NAMALWA (cell line): ENCODE measurements at regions not wholly inside any gene's neighbourhood (a gene's known extent, or its start where the extent isn't known, plus 50 kb on each side); places are given as distances from the start of the nearest gene placed in this dataset.

Source experiments
- DNase-seq: peaks from one replicate; pipeline ENCODE4 v3.0.0-alpha.2; 2015; ENCODE audit warnings: low spot score

- DNase-seq, result no peak
Measured at GRCh38 chr14:97517566-97518234, 720.5 kb downstream of the VRK1 start.

GRCh38 chr14:97523936-97524335 is 726.8 kb downstream of the VRK1 start:
- no peak for DNase-seq

DNA sequence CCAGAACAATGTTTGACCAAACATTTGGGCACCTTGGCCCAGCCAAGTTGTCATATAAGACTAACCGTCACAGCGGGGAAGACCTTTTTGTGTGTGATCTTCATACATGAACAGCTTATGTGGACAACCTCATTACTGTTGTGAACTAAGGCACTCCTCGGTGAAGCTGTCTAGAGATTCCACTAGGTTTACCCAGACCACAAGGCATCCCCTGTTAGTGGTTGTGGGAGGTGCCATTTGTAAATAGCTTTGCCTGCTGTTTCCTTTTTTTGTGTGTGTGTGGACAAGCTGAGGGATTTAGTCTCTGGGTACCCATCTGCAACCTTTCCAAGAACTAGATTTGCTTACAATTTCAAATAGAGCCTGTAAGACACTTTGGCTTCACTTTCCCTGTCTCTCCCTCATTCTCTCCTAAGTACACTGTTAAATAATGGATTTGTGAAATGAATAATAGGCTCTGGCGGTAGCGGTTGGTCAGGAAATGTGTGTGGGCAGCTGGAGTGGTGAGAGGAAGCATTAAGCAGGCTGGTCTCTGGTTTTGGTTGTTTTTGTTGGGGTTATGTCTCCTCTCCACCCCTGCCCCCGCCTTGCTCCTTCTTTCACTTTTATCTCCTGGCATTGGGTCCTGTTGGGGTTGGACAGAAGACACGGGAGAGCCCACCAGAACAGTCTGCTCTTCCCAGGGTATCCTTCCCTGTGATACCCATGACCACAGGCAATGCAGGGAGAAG is 727.6 kb downstream of the VRK1 start:
- DNase-seq, result no peak

- no peak for DNase-seq
Measured at GRCh38 chr14:97527993-97528392, 730.8 kb downstream of the VRK1 start.

- no peak for DNase-seq
Measured at GRCh38 chr14:97532052-97532451, 734.9 kb downstream of the VRK1 start.

- DNase-seq, result no peak
Measured at GRCh38 chr14:97536421-97536820, 739.2 kb downstream of the VRK1 start.

DNA sequence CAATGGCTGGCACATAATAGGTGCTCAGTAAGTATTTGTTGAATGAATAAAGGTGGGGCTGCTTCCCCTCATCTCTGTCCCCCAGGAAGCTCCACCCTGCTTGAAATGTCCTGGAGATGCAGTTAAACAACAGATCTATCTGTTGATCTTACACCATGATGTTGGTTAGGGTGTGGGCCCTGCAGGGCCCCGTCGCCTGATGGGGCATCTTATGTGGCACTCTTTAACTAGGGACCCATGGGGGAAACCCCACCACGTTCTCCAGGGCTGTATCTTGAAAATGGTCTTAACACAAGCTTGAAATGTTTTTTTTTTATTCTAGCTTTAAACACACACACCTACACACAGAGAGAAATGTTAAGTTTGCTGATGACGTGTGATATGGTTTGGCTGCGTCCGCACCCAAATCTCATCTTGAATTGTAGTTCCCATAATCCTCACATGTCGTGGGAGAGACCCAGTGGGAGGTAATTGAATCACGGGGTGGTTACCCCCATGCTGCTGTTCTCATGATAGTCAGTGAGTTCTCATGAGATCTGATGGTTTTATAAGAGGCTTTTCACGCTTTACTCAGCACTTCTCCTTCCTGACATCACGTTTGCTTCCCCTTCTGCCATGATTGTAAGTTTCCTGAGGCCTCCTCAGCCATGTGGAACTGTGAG is 741.7 kb downstream of the VRK1 start:
- no peak for DNase-seq

GRCh38 chr14:97539411-97539795 is 742.2 kb downstream of the VRK1 start:
- DNase-seq, result no peak

- DNase-seq, result no peak
Measured at GRCh38 chr14:97539884-97540283, 742.7 kb downstream of the VRK1 start.

DNA sequence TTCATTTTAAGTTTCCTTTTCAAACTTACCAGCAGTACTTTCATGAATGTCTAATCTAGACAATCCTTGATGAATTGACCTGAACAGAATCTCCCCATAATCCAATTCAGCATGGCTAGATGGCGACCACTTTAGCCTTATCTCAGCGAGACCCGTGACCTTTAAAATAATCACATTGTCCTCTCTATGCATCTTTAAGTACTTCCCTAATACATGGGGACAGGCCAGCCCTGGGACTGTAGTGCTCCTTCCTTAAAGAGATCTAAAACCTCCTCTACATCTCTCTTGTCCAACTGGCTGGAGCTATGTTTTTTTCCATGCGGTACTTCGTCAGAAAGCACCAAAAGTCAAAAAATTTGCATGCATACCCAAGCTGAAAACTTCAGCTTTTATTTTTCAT is 746.0 kb downstream of the VRK1 start:
- no peak for DNase-seq

GRCh38 chr14:97543816-97544215 is 746.6 kb downstream of the VRK1 start:
- DNase-seq, result no peak

- DNase-seq, result no peak
Measured at GRCh38 chr14:97544571-97544970, 747.4 kb downstream of the VRK1 start.

- no peak for DNase-seq
Measured at GRCh38 chr14:97546491-97547230, 749.5 kb downstream of the VRK1 start.

DNA sequence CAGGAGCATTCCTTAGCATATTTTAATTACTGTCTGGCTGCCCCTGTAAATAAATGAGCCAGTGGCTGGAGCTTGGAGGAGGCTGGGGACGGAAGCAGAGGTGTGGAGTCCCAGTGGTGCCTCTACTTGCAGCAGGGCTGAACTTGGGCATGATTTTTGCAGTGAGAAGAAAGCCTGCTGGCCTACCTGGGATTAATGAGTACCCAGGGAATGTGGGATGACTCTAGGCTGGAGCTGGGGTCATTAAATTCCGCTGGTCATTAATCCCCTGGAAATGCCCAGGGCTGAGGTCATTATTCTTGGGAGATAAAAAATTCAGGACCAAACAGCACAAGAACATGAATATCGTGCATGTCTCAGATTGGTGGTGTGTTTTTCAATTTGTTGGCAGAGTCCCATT is 753.3 kb downstream of the VRK1 start:
- no peak for DNase-seq

DNA sequence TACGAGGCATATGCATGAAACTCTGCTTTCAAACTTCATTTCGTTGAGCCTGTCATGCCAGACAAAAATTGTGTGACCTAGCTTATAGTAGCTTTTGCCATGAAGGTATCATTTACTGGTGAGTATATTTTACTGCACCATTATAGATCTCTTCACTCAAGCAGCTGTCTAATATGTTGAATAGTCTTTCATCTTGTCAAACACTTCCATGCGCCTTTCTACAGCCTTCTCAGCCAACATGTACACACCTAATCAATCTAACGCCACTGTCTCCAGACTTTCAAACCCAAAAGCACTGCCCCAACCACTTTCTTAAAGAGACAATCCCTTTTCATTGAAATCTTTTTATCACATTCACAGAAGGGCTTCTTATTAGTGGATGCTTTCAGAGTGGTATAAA is 757.4 kb downstream of the VRK1 start:
- no peak for DNase-seq

GRCh38 chr14:97564334-97564733 is 767.2 kb downstream of the VRK1 start:
- no peak for DNase-seq

GRCh38 chr14:97571201-97571600 is 774.0 kb downstream of the VRK1 start:
- DNase-seq, result no peak

- DNase-seq, result no peak
Measured at GRCh38 chr14:97571866-97572555, 774.8 kb downstream of the VRK1 start.

GRCh38 chr14:97572583-97573458 is 775.6 kb downstream of the VRK1 start:
- no peak for DNase-seq

- DNase-seq, result no peak
Measured at GRCh38 chr14:97575677-97576076, 778.5 kb downstream of the VRK1 start.

GRCh38 chr14:97578982-97579548 is 781.9 kb downstream of the VRK1 start:
- DNase-seq, result no peak
